Mucosa of gallbladder (tissue), 1 donor: ENCODE measurements at regions not wholly inside any gene's neighbourhood (a gene's known extent, or its start where the extent isn't known, plus 50 kb on each side); places are given as distances from the start of the nearest gene placed in this dataset.
"Not testable (repeated sequence)": the region's sequence is repeated elsewhere in the genome, so short reads cannot be mapped to it uniquely, and the experiment has no call there.

Experiments used
- DNase-seq: peaks from one replicate; pipeline ENCODE4 v3.0.0-alpha.2; 2020; ENCODE audit warnings: low spot score
- donor health status: DM: no; HTN: no; CAD: no.

DNA sequence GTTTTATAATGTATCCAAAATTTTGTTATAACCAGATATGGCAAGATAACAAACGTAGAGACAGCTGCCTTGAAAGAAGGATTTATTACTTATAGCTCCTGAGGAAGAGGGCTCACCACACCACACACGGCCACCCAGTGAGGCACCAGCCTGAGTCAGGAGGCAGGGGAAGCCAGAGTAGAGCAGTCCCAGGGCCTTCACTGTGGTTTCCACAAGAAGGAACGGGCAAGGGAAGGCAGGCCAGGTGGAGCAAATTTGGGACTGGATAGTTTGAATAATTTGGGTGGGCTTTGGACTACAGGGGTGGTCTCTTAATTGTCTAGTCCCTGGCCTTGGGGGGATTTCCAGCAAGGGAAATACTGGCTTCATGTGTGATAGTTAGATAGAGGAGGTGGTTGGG, 72.5 kb downstream of the RRAGC start:
- DNase-seq = no peak

DNA sequence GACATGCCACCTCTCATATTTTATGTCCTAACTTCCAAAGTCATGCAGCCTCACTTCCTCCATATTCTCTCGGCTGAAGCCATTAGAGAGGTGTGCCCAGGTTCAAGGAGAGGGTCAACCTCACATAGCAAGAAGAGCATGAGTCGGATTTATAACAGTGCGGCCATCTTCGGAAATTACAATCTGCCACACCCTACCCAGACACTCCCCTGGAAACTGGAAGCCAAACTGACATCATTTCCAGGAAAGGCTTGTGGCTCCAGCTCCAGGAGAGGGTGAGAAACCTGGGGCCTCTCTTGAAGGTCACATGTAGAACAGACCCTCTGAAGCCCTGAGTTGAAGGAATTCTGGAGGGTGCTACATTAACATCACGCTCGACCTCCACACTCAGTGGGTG, 73.5 kb downstream of the RRAGC start:
- no peak for DNase-seq

- DNase-seq = no peak
Measured at GRCh38 chr1:38785285-38786039, 74.1 kb downstream of the RRAGC start.

DNA sequence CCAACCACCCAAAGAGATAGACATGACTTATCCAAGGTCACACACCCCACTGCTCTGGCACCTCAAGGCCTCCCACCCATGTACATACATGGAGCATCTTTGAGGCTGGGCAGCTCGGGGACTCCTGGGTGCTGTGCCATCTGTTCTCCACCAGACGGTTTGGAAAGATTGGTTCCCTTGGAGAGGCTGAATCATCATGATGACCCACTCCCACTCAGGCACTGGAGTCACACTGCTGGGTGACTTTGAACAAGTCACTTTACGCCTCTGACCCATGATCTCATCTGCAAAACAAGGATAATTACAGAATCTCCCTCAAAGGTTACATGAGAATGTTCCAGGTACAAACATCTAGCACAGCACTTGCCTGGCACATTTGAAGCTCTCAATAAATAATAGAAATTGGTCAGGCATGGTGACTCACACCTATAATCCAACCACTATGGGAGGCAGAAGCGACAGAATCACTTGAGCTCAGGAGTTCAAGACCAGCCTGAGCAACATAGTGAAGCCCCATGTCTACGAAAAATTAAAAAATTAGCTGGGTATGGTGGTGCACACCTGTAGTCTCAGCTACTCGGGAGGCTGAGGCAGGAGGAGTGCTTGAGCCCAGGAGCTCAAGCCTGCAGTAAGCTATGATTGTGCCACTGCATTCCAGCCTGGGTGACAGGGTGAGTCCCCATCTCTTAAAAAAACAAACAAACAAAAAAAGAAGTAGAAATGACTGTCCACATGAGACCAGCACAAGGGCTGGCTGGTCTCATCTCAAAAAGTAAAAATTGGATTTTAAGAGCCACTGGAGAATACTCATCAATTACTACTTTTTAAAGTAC, 74.9 kb downstream of the RRAGC start:
- no peak for DNase-seq

DNA sequence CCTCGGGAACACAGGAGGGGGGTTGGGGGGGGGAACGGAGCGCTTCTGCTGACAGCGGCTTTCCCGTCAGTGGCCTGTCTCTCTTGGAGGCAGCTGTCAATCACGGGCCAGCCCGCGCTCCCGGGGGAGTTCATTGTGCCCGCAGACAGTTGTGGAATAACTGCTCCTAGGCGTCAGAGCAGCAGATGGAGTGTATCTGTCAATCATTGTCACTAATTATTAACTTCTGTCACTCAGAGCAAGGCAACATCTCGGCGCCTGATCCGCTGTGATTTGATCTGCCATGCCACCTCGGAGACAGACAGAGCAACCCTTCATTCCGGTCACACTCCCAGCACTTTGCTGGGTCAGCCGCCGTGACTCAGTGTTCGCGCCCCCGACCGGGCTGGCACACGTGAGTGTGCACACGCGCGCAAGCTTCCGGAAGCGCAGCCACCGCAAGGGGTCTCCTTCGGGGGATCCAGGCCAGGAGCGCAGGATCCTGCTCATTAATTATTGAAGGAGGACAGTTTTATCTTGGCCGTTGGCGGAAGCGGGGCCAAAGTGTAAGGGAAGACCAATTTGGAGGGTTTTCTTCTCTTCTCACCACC, 75.8 kb downstream of the RRAGC start:
- no peak for DNase-seq

- no peak for DNase-seq
Measured at GRCh38 chr1:38781872-38782617, 77.5 kb downstream of the RRAGC start.

- no peak for DNase-seq
Measured at GRCh38 chr1:38780133-38780532, 79.4 kb downstream of the RRAGC start.

- DNase-seq = no peak
Measured at GRCh38 chr1:38779491-38779890, 80.1 kb downstream of the RRAGC start.

- DNase-seq = no peak
Measured at GRCh38 chr1:38778521-38778920, 81.1 kb downstream of the RRAGC start.

GRCh38 chr1:38778051-38778450, 81.5 kb downstream of the RRAGC start:
- DNase-seq = no peak

DNA sequence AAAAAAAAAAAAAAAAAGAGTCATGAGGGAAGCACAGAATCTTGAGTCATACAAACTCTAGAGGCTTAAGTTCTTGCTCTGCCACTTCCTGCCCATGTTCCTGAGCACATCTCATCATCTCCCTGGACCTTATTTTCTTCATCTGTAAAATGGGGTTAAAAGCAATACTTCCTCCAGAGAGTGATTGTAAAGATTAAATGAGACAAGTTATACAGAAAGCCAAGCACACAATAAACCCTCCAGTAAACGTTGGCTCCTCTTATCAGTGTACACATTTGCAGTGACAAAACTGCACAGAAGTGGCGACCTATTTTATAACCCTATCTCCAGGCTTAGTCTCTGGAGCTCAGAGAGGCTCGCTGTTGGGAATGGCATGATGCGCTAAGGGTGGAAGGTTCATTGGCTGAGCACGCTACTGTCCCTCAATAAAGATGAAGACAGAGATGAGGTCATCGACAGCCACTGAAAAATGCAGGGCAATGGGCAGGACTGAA, 82.1 kb downstream of the RRAGC start:
- no peak for DNase-seq

DNA sequence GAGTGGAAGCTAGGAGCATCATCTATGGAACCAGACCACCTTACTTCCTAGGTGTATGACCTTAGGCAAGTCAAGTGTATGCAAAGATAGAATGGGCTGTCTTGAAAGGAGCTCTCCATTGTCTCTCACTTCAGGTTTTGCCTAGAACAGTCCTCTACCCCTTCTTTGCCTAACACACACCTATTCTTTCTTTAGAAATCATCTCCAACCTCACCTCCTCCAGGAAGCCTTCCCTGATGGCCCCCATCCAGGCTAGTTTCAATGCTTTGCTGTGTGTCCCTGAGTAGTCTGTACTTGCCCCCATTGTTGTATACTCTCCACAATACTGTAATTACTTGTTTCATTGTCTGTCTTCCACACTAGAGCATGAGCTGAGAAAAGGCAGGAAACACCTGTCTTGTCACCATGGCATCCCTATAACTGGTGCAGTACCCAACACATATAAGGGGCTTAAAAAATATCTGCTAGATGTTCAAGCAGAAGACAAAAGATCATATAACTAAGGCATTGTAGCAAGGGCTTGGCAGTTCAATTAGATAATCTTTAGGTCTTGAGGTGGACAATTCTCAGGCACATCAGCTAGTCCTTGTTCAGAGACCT, 83.0 kb downstream of the RRAGC start:
- DNase-seq = no peak

DNA sequence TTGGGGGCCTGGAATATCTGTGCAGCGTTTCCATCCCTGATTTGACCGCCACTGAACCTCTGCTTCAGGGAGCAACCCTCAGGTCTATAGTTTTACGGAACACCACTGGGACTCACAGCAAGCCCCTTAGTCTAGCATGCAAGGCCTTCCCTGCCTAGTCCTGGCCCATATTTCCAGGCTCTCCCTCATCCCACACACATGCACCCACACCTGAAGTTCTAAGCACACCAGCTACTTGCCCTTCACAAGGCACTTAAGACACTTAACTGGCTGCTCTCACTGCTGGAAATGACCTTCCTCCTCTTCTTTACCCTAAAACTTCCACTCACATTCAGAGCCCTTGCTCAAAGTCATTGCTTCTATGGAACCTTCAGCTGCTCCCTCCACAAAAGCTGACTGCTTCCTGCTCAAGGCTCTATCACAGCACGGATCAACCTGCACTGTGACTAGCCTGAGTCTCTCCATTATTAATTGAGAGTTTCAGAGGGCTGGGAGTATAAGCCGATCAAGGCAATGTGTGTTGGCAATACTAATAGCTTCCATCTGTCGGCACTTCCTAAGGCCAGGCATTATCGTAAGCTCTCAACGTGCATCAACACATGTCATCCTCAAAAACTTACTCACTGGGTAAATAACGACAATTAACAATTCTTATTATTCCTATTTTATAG, 84.3 kb downstream of the RRAGC start:
- DNase-seq = no peak

GRCh38 chr1:38773483-38773882, 86.1 kb downstream of the RRAGC start:
- no peak for DNase-seq

DNA sequence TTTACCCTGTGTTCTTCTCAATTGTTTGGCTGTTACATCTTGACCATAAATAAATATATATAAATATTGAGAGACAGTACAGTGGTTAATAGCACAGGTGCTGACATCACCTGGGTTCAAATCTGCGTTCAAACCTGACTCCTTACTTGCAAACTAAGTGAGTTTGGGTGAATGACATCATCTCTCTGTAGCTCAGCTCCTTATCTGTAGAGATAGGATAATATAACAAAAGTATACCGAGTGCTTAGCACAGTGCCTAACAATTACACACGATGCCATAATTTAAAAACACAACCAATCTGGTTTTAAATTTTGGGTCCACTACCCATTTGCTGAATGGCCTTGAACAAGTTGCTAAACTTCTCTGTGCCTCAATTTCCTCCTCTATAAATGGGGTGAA, 86.6 kb downstream of the RRAGC start:
- DNase-seq = no peak

DNA sequence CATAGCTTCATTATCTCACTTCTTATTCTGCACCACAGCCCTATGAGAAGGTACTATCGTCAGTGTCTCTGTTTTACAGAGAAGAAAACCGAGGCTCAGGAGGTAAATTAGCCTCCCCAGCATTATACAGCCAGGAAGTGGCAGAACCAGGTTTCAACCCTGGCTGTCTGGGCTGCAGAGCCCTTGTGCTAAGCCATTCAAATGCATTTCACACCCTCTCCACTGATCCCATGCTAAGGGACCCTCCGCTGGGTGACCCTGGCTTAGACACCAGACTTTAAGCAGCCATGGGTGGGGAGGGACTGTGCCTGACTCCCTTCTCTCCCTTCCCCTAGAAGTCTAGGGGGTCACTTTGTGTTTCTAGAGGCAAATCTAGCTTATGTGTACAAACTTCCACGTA, 87.5 kb downstream of the RRAGC start:
- no peak for DNase-seq

DNA sequence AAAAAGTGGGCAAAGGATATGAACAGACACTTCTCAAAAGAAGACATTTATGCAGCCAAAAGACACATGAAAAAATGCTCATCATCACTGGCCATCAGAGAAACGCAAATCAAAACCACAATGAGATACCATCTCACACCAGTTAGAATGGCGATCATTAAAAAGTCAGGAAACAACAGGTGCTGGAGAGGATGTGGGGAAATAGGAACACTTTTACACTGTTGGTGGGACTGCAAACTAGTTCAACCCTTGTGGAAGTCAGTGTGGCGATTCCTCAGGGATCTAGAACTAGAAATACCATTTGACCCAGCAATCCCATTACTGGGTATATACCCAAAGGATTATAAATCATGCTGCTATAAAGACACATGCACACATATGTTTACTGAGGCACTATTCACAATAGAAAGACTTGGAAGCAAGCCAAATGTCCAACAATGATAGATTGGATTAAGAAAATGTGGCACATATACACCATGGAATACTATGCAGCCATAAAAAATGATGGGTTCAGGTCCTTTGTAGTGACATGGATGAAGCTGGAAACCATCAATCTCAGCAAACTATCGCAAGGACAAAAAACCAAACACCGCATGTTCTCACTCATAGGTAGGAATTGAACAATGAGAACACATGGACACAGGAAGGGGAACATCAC, 88.9 kb downstream of the RRAGC start:
- DNase-seq = not testable (repeated sequence)

DNA sequence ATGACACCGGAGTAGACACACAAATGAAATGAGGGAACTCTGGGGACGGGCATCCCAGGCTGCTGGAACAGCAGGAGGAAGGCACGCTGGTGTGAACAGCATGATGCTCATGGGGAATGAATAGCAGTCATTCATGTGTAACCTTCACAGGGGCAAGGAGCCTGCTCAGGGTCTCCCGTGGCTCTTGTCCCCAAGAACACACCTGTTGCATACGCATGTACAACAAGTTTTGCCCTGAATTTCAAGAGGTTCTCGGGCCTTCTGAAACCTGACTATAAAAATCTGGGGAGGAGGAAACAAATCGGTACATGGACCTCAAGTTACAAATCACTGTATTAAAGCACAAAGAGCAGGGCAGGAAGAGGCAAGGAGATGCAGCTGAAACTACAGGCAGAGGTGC, 93.4 kb downstream of the RRAGC start:
- no peak for DNase-seq

GRCh38 chr1:38763121-38763520, 96.5 kb downstream of the RRAGC start:
- no peak for DNase-seq

GRCh38 chr1:38760562-38760961, 99.0 kb downstream of the RRAGC start:
- no peak for DNase-seq
